ENCODE measurements at regions not wholly inside any gene's neighbourhood (a gene's known extent, or its start where the extent isn't known, plus 50 kb on each side); places are given as distances from the start of the nearest gene placed in this dataset.
A peak's percentile ranks its signal among the peaks of the same experiment; 100 is the strongest.
"Not testable (repeated sequence)": the region's sequence is repeated elsewhere in the genome, so short reads cannot be mapped to it uniquely, and the experiment has no call there.

DNA sequence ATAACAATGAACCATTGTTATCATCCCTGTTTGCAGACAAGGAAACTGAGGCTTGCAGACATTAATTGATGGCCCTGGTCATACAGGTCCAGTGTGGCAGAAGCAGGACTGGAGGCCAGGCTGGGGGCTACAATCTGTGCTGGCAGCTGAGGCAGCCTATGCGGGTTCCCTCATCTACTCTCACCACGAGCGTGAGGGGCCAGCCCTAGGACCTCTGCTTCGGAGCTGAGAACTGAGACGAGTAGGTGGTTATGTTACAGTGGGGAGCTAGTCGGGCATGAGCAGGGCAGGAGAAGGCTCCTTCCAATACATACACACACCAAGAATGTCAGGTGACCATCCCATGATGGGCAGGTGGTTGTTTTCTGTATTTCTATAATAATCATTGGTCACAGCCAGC lies 82.2 kb upstream of the ASB18 start:
- DNase-seq (ENCODE audit: low spot score), result no peak

DNA sequence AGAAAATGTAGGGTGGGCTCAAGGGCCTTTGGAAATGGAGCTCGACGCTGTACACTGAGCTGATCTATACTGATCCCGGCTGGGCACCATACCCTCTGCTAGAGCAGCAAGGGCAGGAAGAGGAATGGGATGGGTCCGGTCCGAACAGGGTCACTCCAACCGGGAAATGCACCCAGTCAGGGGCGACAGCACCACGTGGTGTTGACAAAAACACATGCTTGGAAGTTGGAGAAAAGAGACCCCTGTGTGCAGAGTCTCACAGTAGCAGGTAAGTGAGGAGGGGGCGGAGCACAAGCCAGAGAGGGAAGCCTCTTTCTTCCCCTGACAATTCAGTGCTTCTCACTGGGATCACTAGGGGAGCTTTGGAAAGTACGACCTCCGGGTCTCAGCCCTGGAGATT lies 84.1 kb upstream of the ASB18 start:
- no peak for DNase-seq (ENCODE audit: low spot score)

DNA sequence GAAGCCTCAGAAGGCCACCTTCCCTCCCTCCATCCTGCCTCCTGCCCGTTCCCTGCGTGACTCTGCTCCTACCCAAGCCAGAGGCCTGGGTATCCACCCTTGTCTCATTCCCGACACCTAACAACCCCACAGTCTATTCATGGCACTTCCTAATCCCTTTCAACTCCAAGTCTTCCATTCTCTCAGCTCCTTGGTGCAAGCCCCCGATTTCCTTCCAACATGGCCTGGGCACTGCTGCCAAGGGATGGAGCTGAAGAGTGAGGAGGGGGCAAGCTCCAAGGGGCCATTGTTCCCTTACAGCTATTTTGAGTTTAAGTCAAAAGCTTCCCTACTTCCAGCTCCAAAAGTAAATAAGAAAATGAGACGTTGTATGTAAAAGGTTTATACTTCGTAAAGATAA lies 84.8 kb upstream of the ASB18 start:
- DNase-seq (ENCODE audit: low spot score), result no peak

GRCh38 chr2:236350426-236350825 lies 86.2 kb upstream of the ASB18 start:
- no peak for DNase-seq (ENCODE audit: low spot score)

GRCh38 chr2:236351966-236352525 lies 87.8 kb upstream of the ASB18 start:
- DNase-seq (ENCODE audit: low spot score), result no peak

DNA sequence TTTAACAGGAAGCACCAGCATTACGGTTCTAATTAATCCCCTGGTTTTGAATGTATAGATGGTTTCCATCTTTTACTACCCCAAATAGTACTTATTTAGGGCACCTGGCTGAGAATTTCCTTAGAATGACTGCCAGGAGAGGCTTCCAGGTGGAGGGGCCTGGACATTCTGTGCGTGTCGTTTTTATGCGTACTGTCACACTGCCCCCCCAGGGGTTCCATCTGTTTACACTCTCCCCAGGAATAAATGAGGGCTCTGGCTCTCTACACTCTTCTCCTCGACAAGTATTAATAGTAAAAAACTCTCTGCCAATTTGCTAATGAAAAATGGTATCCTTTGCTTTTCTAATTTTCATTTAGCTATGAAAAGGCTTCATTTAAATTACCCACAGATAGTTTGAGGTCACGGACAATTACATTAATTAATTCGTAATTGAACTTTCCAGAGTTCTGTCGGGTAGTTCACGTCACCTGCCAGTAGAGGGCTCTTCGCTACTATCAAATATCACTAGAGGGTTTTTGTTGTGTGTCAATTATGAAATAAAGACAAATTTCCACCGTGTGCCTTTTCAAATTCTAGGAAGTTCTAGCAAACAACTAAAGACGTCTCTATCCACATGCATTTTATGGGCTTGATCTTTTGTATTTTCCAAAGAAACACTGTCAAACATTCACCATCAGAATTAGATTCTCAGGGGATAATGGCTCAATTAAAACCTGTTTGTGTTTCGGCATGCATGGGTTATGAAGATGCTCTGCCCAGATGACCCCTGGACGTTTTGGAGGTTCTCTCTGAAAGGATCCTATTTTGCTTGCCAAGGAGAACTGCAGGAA lies 88.8 kb upstream of the ASB18 start:
- DNase-seq (ENCODE audit: low spot score), result peak; percentile 31

DNA sequence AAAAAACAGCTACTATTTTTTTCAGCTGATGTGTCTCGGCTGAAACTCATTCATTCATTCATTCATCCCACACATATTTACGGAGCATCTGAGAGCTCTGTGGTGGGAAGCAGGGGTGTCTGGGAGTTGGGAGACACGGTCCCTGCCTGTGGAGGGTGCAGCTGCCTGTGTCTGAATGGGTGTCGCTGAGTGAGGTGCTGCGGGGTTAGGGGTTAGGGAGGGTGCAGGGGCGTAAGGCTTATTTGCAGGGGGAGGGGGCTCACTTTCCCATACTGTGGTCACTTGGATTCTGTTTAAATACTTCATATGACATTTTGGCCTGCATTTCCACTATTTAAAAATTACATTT lies 89.4 kb upstream of the ASB18 start:
- no peak for DNase-seq (ENCODE audit: low spot score)

DNA sequence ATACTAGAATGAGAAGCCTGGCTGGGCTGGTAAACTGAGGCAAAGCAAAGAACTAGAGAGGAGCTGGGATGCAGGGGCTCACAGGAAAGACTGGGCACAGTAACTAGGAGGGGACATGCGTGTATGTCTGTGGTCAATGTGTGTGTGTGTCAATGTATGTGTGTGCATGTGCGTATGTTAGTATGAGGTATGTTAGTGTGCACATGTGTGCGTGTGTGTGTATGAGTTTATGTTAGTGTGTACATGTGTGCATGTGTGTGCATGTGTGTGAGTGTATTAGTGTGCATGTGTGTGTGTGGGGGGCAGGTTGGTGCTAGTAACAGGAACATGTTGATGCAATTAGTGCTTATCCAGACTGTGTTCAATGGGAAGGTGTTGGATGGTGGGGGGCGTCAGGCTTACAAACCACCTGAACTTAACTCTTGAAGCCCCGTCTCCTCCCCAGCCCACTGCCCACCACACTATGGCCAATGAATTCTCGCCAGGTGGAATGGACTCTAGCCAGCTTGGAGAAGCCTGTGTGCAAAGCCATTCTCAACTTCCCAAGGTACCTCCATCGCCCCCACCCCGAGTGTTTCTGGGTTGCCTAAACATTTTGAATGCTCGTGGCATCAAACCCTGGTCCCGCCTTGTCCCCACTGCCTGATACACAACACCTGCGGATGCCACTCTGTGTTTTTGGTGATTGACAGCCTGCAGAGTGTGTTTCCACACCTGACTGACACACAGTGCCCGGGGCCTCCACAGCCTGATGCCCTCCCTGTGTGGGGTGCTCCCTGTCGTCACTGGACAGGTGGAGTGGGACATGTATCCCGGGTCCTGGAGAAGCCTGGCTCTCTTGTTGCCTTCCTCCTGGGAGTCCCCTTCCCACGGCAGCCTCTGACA lies 90.1 kb upstream of the ASB18 start:
- DNase-seq (ENCODE audit: low spot score), result no peak

GRCh38 chr2:236354973-236355595 lies 90.9 kb upstream of the ASB18 start:
- DNase-seq (ENCODE audit: low spot score), result no peak

- no peak for DNase-seq (ENCODE audit: low spot score)
These were observed 91.7 kb upstream of the ASB18 start for GRCh38 chr2:236355911-236356310.

GRCh38 chr2:236356321-236356720 lies 92.1 kb upstream of the ASB18 start:
- not testable (repeated sequence) for DNase-seq (ENCODE audit: low spot score)

DNA sequence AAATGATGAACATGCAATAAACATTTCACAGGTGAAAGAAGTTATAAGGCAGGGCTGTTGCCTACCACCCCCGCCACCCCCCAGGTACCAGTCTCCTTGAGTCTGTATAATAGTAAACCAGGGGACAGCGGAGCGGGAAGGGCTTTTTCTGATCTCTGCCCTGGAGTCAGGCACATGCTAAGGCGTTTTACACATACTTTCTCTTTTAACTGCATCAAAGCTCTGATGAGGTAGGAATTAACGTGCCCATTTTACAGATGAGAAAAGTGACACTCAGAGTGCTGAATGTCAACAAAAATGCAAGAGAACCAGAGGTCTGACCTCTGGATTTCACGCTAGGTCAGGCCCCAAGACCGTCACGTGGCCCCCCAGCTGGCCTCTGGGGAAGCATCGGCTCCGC lies 94.3 kb upstream of the ASB18 start:
- DNase-seq (ENCODE audit: low spot score), result not testable (repeated sequence)

GRCh38 chr2:236359426-236360045 lies 95.3 kb upstream of the ASB18 start:
- DNase-seq (ENCODE audit: low spot score), result no peak

GRCh38 chr2:236360496-236360895 lies 96.3 kb upstream of the ASB18 start:
- DNase-seq (ENCODE audit: low spot score), result peak; percentile 62

DNA sequence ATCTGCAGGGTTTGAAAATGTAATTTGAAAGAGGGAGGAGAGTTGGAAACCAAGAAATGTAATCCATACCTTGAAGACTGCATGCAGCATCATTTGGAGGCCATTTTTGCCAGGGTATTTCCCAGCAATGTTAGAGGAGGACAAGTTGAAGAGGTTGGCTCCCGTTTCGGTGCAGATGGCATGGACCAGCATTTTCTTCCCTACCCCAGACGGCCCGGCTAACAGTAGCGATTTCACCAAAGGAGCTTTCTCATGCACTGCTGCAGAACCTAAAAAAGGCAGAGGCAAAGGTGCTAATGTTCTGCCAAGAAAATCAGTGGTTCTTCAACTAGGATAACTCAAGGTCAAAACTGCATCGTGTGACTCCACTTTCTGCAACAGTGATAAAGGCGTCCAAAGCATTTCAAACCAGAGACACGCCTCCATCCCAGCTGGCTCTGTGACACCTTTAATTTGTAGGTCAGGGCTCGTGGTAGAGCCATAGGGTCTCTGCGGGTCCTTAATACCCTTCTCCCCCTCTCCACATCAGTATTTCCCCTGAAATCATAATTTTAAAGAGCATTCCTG lies 99.6 kb upstream of the ASB18 start:
- no peak for DNase-seq (ENCODE audit: low spot score)

- no peak for DNase-seq (ENCODE audit: low spot score)
These were observed 101.2 kb upstream of the ASB18 start for GRCh38 chr2:236365258-236366048.

DNA sequence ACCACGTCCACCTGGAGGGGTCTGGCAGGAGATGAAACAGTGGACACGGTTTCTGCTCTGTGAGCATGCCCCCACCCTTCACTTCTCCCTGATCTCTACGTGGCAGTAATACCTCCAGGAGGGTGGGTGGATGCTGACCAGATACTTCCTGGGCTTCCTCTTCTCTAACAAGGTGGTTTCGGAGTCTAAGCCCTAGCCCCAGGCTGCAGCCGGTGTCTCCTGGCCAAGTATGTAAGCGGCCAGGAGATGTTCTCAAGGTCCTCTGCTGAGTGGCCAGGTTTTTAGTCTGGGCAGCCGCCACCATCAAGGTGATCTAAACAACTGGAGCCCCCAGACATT lies 101.8 kb upstream of the ASB18 start:
- no peak for DNase-seq (ENCODE audit: low spot score)

DNA sequence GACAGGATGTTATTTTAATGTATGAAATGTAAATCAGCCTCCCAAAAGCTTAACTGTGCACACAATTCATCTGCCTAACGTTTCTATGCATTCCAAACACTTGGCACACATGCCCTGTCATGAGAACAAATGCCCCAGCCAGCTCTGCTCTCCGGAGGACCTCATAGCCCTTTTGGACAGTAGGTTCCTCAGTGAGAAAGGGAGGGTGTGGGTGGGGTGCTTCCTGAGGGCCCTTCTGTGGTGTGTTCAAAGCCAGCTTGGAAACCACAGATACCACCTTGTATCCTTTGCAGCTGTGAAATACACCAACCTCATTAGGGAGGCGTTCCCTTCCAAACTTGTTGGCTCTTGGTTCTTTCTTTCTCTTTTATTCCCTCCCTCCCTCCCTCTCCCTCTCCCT lies 102.2 kb upstream of the ASB18 start:
- no peak for DNase-seq (ENCODE audit: low spot score)

DNA sequence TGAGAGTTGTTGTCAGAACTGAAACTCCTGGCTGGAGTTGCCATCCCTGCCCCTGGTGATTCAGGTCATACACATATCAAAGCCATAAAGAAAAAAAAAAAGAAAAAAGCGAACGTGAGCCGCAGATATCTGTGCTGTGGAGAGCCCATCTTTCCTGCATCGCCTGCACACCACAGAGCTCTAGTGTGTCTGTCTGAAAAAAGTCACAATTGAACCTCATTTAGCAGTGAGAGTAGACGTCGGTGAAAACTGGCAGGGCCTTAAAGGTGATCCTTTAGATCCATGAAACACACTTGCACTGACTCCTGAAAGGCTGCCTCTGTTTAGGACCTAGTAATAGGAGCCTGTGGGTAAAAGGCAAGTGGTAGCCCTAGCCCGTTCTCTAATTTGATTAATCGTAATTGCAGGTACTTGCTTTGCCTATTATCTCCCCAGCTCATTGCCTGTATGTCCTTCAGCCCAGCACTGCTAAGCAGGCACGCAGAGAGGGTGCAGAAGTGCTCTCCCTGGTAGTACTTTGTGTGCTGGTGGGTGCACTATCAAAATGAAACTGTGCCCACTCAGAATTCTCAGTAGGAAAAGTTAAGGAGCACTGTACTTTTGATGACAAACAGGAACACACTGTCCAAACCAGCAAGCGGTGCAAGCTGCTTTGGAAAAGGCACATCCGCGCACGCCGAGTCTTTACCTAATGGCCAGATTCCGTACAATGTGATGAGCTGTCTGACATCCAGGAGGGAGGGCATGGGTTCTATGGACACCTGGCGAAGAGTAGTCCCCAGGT lies 103.5 kb upstream of the ASB18 start:
- no peak for DNase-seq (ENCODE audit: low spot score)

DNA sequence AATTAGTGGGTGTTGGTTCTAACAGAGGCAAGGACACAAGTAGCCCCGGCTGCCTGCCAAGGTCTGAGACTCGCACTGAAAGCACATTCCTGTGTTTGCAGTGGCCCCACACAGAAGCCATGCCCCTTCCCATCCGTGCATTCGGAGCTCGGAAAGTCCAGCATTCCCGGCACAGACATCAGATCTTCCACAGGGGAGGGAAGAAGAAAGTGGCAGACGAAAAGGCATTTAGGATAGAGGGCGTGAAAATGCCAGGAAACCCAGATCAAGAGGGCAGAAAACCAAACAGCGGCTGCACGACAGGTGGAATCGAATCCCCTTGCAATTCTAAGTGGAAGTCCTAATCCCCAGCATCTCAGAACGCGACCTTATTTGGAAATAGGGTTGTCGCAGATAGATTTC lies 105.5 kb upstream of the ASB18 start:
- DNase-seq (ENCODE audit: low spot score), result peak; percentile 36

All from umbilical cord (tissue), 1 donor.